ENCODE measurements at regions not wholly inside any gene's neighbourhood (a gene's known extent, or its start where the extent isn't known, plus 50 kb on each side); places are given as distances from the start of the nearest gene placed in this dataset.

DNA sequence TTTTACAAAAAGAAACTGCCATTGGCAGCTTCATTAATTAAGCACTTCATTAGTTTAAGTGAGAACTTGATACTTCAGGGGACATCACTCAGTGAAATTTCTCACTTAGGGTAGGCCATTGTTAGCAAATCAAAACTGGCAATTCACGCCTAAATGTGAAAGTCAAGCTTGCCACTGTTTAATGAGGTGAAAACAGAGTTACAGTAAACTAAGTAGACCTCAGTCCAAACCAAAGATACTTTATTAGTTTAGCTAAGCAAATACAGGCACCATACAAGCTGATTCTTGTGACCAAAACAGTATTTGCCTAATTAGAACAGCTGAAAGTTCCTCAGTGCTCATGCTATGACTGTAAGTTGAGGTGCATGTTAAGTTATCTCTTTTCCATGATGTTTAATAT, 176.5 kb upstream of the CPNE8 start:
- no peak for DNase-seq (ENCODE audit: extremely low read depth, low read depth)
- no peak overlapping the region for H3K4me3 ChIP-seq (replicated peaks; ENCODE audit: low read depth, low read length)
- TF ChIP-seq, protein P1, sequence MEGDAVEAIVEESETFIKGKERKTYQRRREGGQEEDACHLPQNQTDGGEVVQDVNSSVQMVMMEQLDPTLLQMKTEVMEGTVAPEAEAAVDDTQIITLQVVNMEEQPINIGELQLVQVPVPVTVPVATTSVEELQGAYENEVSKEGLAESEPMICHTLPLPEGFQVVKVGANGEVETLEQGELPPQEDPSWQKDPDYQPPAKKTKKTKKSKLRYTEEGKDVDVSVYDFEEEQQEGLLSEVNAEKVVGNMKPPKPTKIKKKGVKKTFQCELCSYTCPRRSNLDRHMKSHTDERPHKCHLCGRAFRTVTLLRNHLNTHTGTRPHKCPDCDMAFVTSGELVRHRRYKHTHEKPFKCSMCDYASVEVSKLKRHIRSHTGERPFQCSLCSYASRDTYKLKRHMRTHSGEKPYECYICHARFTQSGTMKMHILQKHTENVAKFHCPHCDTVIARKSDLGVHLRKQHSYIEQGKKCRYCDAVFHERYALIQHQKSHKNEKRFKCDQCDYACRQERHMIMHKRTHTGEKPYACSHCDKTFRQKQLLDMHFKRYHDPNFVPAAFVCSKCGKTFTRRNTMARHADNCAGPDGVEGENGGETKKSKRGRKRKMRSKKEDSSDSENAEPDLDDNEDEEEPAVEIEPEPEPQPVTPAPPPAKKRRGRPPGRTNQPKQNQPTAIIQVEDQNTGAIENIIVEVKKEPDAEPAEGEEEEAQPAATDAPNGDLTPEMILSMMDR (IDR thresholded peaks at IDR 0.05; ENCODE audit: low read depth, low read length, missing control alignments), result no peak

DNA sequence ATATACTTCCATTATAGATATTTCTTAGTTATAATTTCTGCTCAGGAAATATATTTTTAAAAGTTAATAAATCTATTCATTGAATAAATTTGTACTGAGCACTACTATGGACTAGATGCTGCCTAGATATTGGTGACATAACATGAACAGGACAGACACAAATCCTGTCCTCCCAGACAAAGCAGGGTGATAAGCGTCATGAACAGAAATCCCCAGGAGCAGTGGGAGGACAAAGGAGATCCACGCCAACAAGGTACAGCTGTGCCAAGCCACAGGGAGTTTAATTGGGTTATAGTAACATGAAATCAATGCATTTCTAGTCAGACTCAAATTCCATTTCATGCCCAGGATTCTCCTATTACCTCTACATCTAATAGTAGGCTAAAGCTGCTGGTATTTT, 171.8 kb upstream of the CPNE8 start:
- TF ChIP-seq, protein P1 (IDR thresholded peaks at IDR 0.05; ENCODE audit: low read depth, low read length, missing control alignments), result no peak
- no peak for DNase-seq (ENCODE audit: extremely low read depth, low read depth)
- no peak overlapping the region for H3K4me3 ChIP-seq (replicated peaks; ENCODE audit: low read depth, low read length)

DNA sequence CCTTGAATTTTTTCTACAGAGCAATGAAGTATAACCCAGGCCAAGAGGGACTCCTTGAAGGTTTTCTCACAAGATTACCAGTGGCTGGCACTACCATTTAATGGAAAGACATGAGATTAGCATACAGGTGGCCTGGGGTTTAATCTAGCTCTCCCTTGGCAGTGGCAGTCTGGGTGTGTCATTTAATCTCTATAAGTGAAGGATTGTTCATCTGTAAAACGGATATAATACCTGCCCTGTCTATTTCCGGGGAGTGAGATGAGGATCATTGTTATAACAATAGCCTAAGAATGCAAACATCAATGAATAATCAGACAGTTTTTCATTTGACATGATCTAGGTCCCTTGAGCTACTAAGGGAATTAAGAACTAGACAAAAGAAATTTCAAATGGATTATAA, 168.7 kb upstream of the CPNE8 start:
- H3K4me3 ChIP-seq (replicated peaks; ENCODE audit: low read depth, low read length), result no peak overlapping the region
- TF ChIP-seq, protein P1 (IDR thresholded peaks at IDR 0.05; ENCODE audit: low read depth, low read length, missing control alignments), result no peak
- no peak for DNase-seq (ENCODE audit: extremely low read depth, low read depth)

DNA sequence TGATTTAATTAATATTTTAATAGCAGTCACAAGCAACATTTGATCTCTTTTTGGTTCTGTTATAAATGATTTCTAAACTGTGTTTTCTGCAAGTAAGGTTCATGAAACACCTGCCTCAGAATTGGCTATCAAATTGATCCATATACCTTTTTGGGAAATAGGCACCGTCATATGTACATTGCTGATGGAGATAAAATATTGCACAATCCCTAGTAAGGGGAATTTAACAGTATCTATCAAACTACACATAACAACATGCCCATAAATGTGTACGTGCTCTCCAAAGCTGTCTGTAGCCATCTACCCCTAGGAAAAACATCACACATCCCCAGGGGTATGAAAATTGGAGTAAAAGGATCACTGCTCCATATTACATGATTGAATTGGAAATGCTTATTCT, 167.3 kb upstream of the CPNE8 start:
- no peak for DNase-seq (ENCODE audit: extremely low read depth, low read depth)
- TF ChIP-seq, protein P1 (IDR thresholded peaks at IDR 0.05; ENCODE audit: low read depth, low read length, missing control alignments), result no peak
- no peak overlapping the region for H3K4me3 ChIP-seq (replicated peaks; ENCODE audit: low read depth, low read length)

DNA sequence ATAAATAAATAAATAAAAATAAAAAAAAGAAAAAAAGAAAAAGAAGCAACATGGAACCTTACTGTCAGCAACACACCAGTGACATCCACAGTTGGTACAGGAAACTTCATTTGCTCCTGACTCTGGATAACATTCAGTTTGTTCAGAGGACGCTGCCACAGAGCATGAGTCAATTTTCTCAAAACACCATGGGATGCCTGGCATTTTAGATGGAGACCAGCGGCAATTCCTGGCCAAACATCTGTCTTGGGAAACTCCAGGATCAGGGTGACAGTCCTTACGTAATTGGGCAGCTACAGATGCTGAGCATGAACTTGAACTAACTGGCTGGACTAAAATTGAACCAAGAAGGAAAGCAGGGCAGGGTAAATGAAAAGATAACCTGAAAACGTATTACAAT, 166.2 kb upstream of the CPNE8 start:
- H3K4me3 ChIP-seq (replicated peaks; ENCODE audit: low read depth, low read length), result no peak overlapping the region
- no peak for DNase-seq (ENCODE audit: extremely low read depth, low read depth)
- TF ChIP-seq, protein P1 (IDR thresholded peaks at IDR 0.05; ENCODE audit: low read depth, low read length, missing control alignments), result no peak

DNA sequence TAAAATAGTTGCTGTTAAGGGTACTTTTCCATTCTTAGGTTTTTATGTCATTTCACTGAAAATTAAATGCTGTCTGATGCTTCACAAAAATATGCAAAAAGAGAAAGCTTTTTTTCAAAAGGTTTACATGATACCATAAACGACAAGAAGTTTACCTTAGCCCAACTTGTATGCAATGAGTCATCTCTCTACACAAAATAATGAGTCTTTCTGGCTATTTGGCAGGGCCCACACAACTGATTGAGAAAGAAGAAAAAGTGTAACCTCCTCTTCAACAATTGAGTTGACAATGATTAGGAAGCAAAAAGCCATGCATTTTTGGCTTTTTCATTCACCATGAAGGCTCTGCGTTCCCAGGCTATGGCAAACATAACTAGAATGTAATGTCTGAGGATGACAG, 165.4 kb upstream of the CPNE8 start:
- H3K4me3 ChIP-seq (replicated peaks; ENCODE audit: low read depth, low read length), result no peak overlapping the region
- TF ChIP-seq, protein P1 (IDR thresholded peaks at IDR 0.05; ENCODE audit: low read depth, low read length, missing control alignments), result no peak
- DNase-seq (ENCODE audit: extremely low read depth, low read depth), result no peak

DNA sequence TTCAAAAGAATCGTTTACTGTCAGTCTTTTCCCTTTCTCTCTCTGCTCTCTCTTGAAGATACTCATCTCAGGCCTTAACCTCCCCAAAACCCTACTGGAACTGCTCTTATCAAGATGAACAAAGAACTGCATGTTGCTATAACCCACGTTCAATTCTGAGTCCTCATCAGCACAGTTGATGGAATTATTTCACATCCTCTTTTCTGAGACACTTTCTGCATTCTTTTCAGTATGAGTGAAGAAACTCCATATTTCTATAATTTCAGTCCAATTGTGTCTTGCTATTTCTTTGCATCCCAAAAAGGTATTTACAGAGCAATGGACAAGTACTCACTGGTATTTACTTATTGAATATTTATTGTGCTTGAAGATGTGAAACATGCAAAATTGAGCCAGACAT, 160.1 kb upstream of the CPNE8 start:
- TF ChIP-seq, protein P1 (IDR thresholded peaks at IDR 0.05; ENCODE audit: low read depth, low read length, missing control alignments), result no peak
- no peak overlapping the region for H3K4me3 ChIP-seq (replicated peaks; ENCODE audit: low read depth, low read length)
- DNase-seq (ENCODE audit: extremely low read depth, low read depth), result no peak

Data from HFF-Myc (cell line).